ENCODE measurements at regions not wholly inside any gene's neighbourhood (a gene's known extent, or its start where the extent isn't known, plus 50 kb on each side); places are given as distances from the start of the nearest gene placed in this dataset.
"Not testable (repeated sequence)": the region's sequence is repeated elsewhere in the genome, so short reads cannot be mapped to it uniquely, and the experiment has no call there.

GRCh38 chr16:22648941-22649340, 138.2 kb downstream of the NPIPB5 start:
- TF ChIP-seq CTCF (IDR thresholded peaks at IDR 0.05) (no peak), EP300 (IDR thresholded peaks at IDR 0.05) (no peak), POLR2A (IDR thresholded peaks at IDR 0.05) (no peak)

GRCh38 chr16:22651111-22651817, 140.6 kb downstream of the NPIPB5 start:
- DNase-seq; H3K27me3 ChIP-seq; H3K4me1 ChIP-seq (ENCODE audit: insufficient read depth); H3K9me3 ChIP-seq; H3K36me3 ChIP-seq; intact Hi-C loops (cut with DNase I); H3K4me3 ChIP-seq; H3K27ac ChIP-seq: not testable (repeated sequence)
- WGBS, 3 donors: 84 to 88% (median 86%) methylated on average over 6 of the region's 6 CpGs

More at GRCh38 chr16:22648941-22649340, 138.2 kb downstream of the NPIPB5 start:
- Histone ChIP-seq H3K36me3 (no peaks in the 10 kb centered on the region), H3K4me3 (no peak overlapping the region), H3K27ac (no peak overlapping the region), H3K4me1 (ENCODE audit: insufficient read depth) (no peaks in the 10 kb centered on the region), H3K27me3 (no peaks in the 10 kb centered on the region), H3K9me3 (no peaks in the 10 kb centered on the region)
- 84 to 91% (median 88%) methylated on average over 4 of the region's 4 CpGs for WGBS, 3 donors
- no peak for DNase-seq
- intact Hi-C loops (cut with DNase I): no loop called here

- no peaks in the 10 kb centered on the region for H3K36me3 ChIP-seq
- no peaks in the 10 kb centered on the region for H3K4me1 ChIP-seq (ENCODE audit: insufficient read depth)
- no peak overlapping the region for H3K4me3 ChIP-seq
- intact Hi-C loops (cut with DNase I): no loop called here
- TF ChIP-seq CTCF (IDR thresholded peaks at IDR 0.05) (no peak), EP300 (IDR thresholded peaks at IDR 0.05) (no peak), POLR2A (IDR thresholded peaks at IDR 0.05) (no peak)
- H3K9me3 ChIP-seq: no peaks in the 10 kb centered on the region
- no peak overlapping the region for H3K27ac ChIP-seq
- DNase-seq: no peak
- H3K27me3 ChIP-seq: no peaks in the 10 kb centered on the region
- WGBS, 3 donors: 86 to 94% (median 90%) methylated on average over 2 of the region's 2 CpGs
These were observed 141.8 kb downstream of the NPIPB5 start for GRCh38 chr16:22652463-22652845.

- intact Hi-C loops (cut with DNase I): no loop called here
- no peaks in the 10 kb centered on the region for H3K27me3 ChIP-seq
- no peak for DNase-seq
- H3K4me3 ChIP-seq: no peak overlapping the region
- 72 to 86% (median 81%) methylated on average over 6 of the region's 6 CpGs for WGBS, 3 donors
- H3K9me3 ChIP-seq: no peaks in the 10 kb centered on the region
- no peak for TF ChIP-seq EP300 (IDR thresholded peaks at IDR 0.05)
- no peak for TF ChIP-seq CTCF (IDR thresholded peaks at IDR 0.05)
- no peak for TF ChIP-seq POLR2A (IDR thresholded peaks at IDR 0.05)
- no peaks in the 10 kb centered on the region for H3K36me3 ChIP-seq
- no peak overlapping the region for H3K27ac ChIP-seq
- H3K4me1 ChIP-seq (ENCODE audit: insufficient read depth): no peaks in the 10 kb centered on the region
These were observed 143.2 kb downstream of the NPIPB5 start for GRCh38 chr16:22653876-22654275.

GRCh38 chr16:22656573-22656972, 145.9 kb downstream of the NPIPB5 start:
- H3K27ac ChIP-seq; H3K4me3 ChIP-seq; H3K36me3 ChIP-seq; intact Hi-C loops (cut with DNase I); DNase-seq; H3K27me3 ChIP-seq; H3K9me3 ChIP-seq; H3K4me1 ChIP-seq (ENCODE audit: insufficient read depth): not testable (repeated sequence)
- WGBS, 3 donors: 86 to 93% (median 90%) methylated on average over 9 of the region's 9 CpGs
